ENCODE measurements at regions not wholly inside any gene's neighbourhood (a gene's known extent, or its start where the extent isn't known, plus 50 kb on each side); places are given as distances from the start of the nearest gene placed in this dataset.

GRCh38 chr3:43222590-43222989 is 63.8 kb upstream of the SNRK start:
- no peaks in the 10 kb centered on the region for H3K36me3 ChIP-seq (ENCODE audit: low read depth, low read length)
- H3K4me3 ChIP-seq (ENCODE audit: low read length), result no peak overlapping the region
- no TSS peak for BruUV-seq (replicated peaks)
- no peak overlapping the region for H3K9ac ChIP-seq (ENCODE audit: low read length)
- no peaks in the 10 kb centered on the region for H3K4me1 ChIP-seq (ENCODE audit: insufficient read depth, low read length)
- intact Hi-C loops (cut with micrococcal nuclease), result loop anchor here (2.0 to 10.0 kb wide), 3 partner anchors 64 to 280 kb away; partner anchors contain the start of gene SNRK
- H4K20me1 ChIP-seq (ENCODE audit: low read length), result no peaks in the 10 kb centered on the region
- no peak overlapping the region for H3K27ac ChIP-seq (ENCODE audit: low read length)
- H2AFZ ChIP-seq (ENCODE audit: low read length), result no peak overlapping the region
- no peak overlapping the region for H3K4me2 ChIP-seq (ENCODE audit: low read length)
- H3K79me2 ChIP-seq (ENCODE audit: low read length), result no peaks in the 10 kb centered on the region
- H3K9me3 ChIP-seq (ENCODE audit: low read length), result 0 out of 2 replicates have a peak, but pooled peaks cover 6% of the 10 kb centered on the region
- CTCF ChIA-PET, result interaction anchor here (1.5 kb wide), 1 partner anchor 60 kb away, joined by 14 read pairs; no protein-coding TSS in a partner anchor
- no peaks in the 10 kb centered on the region for H3K9me2 ChIP-seq (replicated peaks; ENCODE audit: low read length)
- no peak for TF ChIP-seq EZH2phosphoT487 (IDR thresholded peaks at IDR 0.05; ENCODE audit: borderline replicate concordance, low read length)
- TF ChIP-seq, protein P1, sequence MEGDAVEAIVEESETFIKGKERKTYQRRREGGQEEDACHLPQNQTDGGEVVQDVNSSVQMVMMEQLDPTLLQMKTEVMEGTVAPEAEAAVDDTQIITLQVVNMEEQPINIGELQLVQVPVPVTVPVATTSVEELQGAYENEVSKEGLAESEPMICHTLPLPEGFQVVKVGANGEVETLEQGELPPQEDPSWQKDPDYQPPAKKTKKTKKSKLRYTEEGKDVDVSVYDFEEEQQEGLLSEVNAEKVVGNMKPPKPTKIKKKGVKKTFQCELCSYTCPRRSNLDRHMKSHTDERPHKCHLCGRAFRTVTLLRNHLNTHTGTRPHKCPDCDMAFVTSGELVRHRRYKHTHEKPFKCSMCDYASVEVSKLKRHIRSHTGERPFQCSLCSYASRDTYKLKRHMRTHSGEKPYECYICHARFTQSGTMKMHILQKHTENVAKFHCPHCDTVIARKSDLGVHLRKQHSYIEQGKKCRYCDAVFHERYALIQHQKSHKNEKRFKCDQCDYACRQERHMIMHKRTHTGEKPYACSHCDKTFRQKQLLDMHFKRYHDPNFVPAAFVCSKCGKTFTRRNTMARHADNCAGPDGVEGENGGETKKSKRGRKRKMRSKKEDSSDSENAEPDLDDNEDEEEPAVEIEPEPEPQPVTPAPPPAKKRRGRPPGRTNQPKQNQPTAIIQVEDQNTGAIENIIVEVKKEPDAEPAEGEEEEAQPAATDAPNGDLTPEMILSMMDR (conservative IDR thresholded peaks at IDR 0.05; ENCODE audit: low read depth, low read length), result no peak
- TF ChIP-seq EZH2 (IDR thresholded peaks at IDR 0.05; ENCODE audit: low read length, unreplicated experiment), result no peak
- POLR2A ChIA-PET (ENCODE audit: unreplicated experiment), result no interaction called here
- no peaks in the 10 kb centered on the region for H3F3A ChIP-seq (ENCODE audit: low read length, unreplicated experiment)
- DNase-seq (no peak), ATAC-seq (no peak)
- no peaks in the 10 kb centered on the region for H3K27me3 ChIP-seq (ENCODE audit: low read length)

- Histone ChIP-seq H3K9me2 (replicated peaks; ENCODE audit: low read length) (no peaks in the 10 kb centered on the region), H2AFZ (ENCODE audit: low read length) (no peak overlapping the region), H3K36me3 (ENCODE audit: low read depth, low read length) (no peaks in the 10 kb centered on the region), H3K9ac (ENCODE audit: low read length) (no peak overlapping the region), H3K4me2 (ENCODE audit: low read length) (no peak overlapping the region), H3K27me3 (ENCODE audit: low read length) (no peaks in the 10 kb centered on the region), H3K4me3 (ENCODE audit: low read length) (no peak overlapping the region), H3K27ac (ENCODE audit: low read length) (no peak overlapping the region), H3K4me1 (ENCODE audit: insufficient read depth, low read length) (no peaks in the 10 kb centered on the region), H3K9me3 (ENCODE audit: low read length) (0 out of 2 replicates have a peak, but pooled peaks cover 6% of the 10 kb centered on the region), H3F3A (ENCODE audit: low read length, unreplicated experiment) (no peaks in the 10 kb centered on the region), H3K79me2 (ENCODE audit: low read length) (no peaks in the 10 kb centered on the region), H4K20me1 (ENCODE audit: low read length) (no peaks in the 10 kb centered on the region)
- CTCF ChIA-PET, result no interaction called here
- DNase-seq (no peak), ATAC-seq (no peak)
- no TSS peak for BruUV-seq (replicated peaks)
- intact Hi-C loops (cut with micrococcal nuclease), result loop anchor here (10.0 kb wide), 1 partner anchor 154 kb away; no protein-coding TSS in a partner anchor
- TF ChIP-seq EZH2phosphoT487 (IDR thresholded peaks at IDR 0.05; ENCODE audit: borderline replicate concordance, low read length) (no peak), EZH2 (IDR thresholded peaks at IDR 0.05; ENCODE audit: low read length, unreplicated experiment) (no peak)
- TF ChIP-seq, protein P1 (conservative IDR thresholded peaks at IDR 0.05; ENCODE audit: low read depth, low read length), result no peak
- POLR2A ChIA-PET (ENCODE audit: unreplicated experiment), result no interaction called here
Measured at GRCh38 chr3:43221076-43221475, 65.3 kb upstream of the SNRK start.

GRCh38 chr3:43219616-43220015 is 66.7 kb upstream of the SNRK start:
- Histone ChIP-seq H3K9me2 (replicated peaks; ENCODE audit: low read length) (no peaks in the 10 kb centered on the region), H3K27ac (ENCODE audit: low read length) (no peak overlapping the region), H3K4me1 (ENCODE audit: insufficient read depth, low read length) (peaks cover 8% of the 10 kb centered on the region), H3K4me2 (ENCODE audit: low read length) (no peak overlapping the region), H2AFZ (ENCODE audit: low read length) (no peak overlapping the region), H3K4me3 (ENCODE audit: low read length) (no peak overlapping the region), H3K79me2 (ENCODE audit: low read length) (no peaks in the 10 kb centered on the region), H4K20me1 (ENCODE audit: low read length) (no peaks in the 10 kb centered on the region), H3K27me3 (ENCODE audit: low read length) (no peaks in the 10 kb centered on the region), H3K9me3 (ENCODE audit: low read length) (0 out of 2 replicates have a peak, but pooled peaks cover 6% of the 10 kb centered on the region), H3K9ac (ENCODE audit: low read length) (no peak overlapping the region), H3F3A (ENCODE audit: low read length, unreplicated experiment) (no peaks in the 10 kb centered on the region), H3K36me3 (ENCODE audit: low read depth, low read length) (no peaks in the 10 kb centered on the region)
- intact Hi-C loops (cut with micrococcal nuclease), result loop anchor here (10.0 kb wide), 1 partner anchor 155 kb away; no protein-coding TSS in a partner anchor
- no TSS peak for BruUV-seq (replicated peaks)
- TF ChIP-seq EZH2phosphoT487 (IDR thresholded peaks at IDR 0.05; ENCODE audit: borderline replicate concordance, low read length) (no peak), EZH2 (IDR thresholded peaks at IDR 0.05; ENCODE audit: low read length, unreplicated experiment) (no peak)
- TF ChIP-seq, protein P1 (conservative IDR thresholded peaks at IDR 0.05; ENCODE audit: low read depth, low read length), result no peak
- ChIA-PET CTCF (no interaction called here), POLR2A (ENCODE audit: unreplicated experiment) (no interaction called here)
- ATAC-seq, result no peak
- DNase-seq, result no peak
